Lower lobe of right lung (tissue), 2 donors: ENCODE measurements at regions not wholly inside any gene's neighbourhood (a gene's known extent, or its start where the extent isn't known, plus 50 kb on each side); places are given as distances from the start of the nearest gene placed in this dataset.

ENCODE experiments used
- ATAC-seq, 2 donors: fragments of 200-7000 bp; cut with Tn5 transposase; one replicate each; pipeline ENCODE4 v1.9.1; 2020 to 2022; ENCODE audit warnings: mild to moderate bottlenecking in 2 of 2, moderate library complexity in 2 of 2
- DNase-seq: peaks from one replicate; pipeline ENCODE4 v3.0.0-alpha.2; 2020
- H3K27ac ChIP-seq: fragments of 200-600 bp; one replicate; pipeline ENCODE4 v1.8.0; 2022
- H3K27me3 ChIP-seq: fragments of 200-600 bp; one replicate; pipeline ENCODE4 v1.8.0; 2022; ENCODE audit warnings: low read depth
- H3K36me3 ChIP-seq: fragments of 200-600 bp; one replicate; pipeline ENCODE4 v1.8.0; 2022; ENCODE audit warnings: mild to moderate bottlenecking
- H3K4me1 ChIP-seq: fragments of 200-600 bp; one replicate; pipeline ENCODE4 v1.8.0; 2022
- H3K4me3 ChIP-seq: fragments of 200-600 bp; one replicate; pipeline ENCODE4 v1.8.0; 2022; ENCODE audit warnings: mild to moderate bottlenecking
- H3K9me3 ChIP-seq: fragments of 200-600 bp; one replicate; pipeline ENCODE4 v1.8.0; 2022
- CTCF ChIP-seq: fragments of 200-600 bp; IDR thresholded peaks from one replicate; pipeline ENCODE4 v1.8.0; 2022; ENCODE audit warnings: antibody characterized with exemption, mild to moderate bottlenecking
- intact Hi-C: fragments of 100-400 bp; cut with DNase I; formaldehyde crosslinking; loops from one replicate; pipeline ENCODE4 v1.11.0; 2022
- donor health status: DM: no; HTN: yes; CAD: no; lungs with severe emphysema.

- Histone ChIP-seq H3K36me3 (no peaks in the 10 kb centered on the region), H3K27ac (no peak overlapping the region), H3K4me1 (no peaks in the 10 kb centered on the region), H3K9me3 (no peaks in the 10 kb centered on the region), H3K4me3 (no peak overlapping the region), H3K27me3 (no peaks in the 10 kb centered on the region)
- no peak for TF ChIP-seq CTCF
- DNase-seq, result no peak
- no peak for ATAC-seq
- intact Hi-C loops, result no loop called here
Observed at GRCh38 chr3:102699104-102699818, 264.4 kb downstream of the ZPLD1 start.

- Histone ChIP-seq H3K4me1 (no peaks in the 10 kb centered on the region), H3K27me3 (no peaks in the 10 kb centered on the region), H3K9me3 (no peaks in the 10 kb centered on the region), H3K4me3 (no peak overlapping the region), H3K36me3 (no peaks in the 10 kb centered on the region), H3K27ac (no peak overlapping the region)
- intact Hi-C loops, result no loop called here
- TF ChIP-seq CTCF, result no peak
- DNase-seq (no peak), ATAC-seq (no peak)
Observed at GRCh38 chr3:102699819-102700140, 265.0 kb downstream of the ZPLD1 start.

DNA sequence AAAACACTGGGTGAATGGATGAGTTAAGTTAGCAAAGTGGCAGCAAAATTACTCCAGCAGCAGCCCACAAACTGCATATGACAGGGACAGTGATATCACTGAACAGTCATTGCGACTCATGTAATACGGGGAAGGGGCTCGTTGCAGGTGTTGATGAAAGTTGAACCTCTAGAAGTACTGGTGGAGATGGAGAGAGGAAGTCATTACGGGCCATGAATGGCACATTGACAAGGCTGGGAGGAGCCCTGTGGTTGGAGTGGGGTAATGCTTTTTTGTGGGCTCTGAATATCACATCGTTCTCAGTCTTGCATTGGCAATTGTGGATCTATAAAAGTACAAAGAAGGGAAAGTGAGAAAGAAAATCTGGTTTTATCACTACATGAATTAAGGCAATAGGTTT is 278.1 kb downstream of the ZPLD1 start:
- intact Hi-C loops, result no loop called here
- no peaks in the 10 kb centered on the region for H3K9me3 ChIP-seq
- ATAC-seq, result no peak
- no peak for TF ChIP-seq CTCF
- no peaks in the 10 kb centered on the region for H3K4me1 ChIP-seq
- H3K36me3 ChIP-seq, result no peaks in the 10 kb centered on the region
- no peaks in the 10 kb centered on the region for H3K27me3 ChIP-seq
- DNase-seq, result no peak
- no peak overlapping the region for H3K27ac ChIP-seq
- H3K4me3 ChIP-seq, result no peak overlapping the region

- Histone ChIP-seq H3K4me3 (no peak overlapping the region), H3K27me3 (no peaks in the 10 kb centered on the region), H3K27ac (no peak overlapping the region), H3K9me3 (no peaks in the 10 kb centered on the region), H3K4me1 (no peaks in the 10 kb centered on the region), H3K36me3 (no peaks in the 10 kb centered on the region)
- ATAC-seq (no peak), DNase-seq (no peak)
- intact Hi-C loops, result no loop called here
- no peak for TF ChIP-seq CTCF
Observed at GRCh38 chr3:102714567-102714966, 279.8 kb downstream of the ZPLD1 start.

DNA sequence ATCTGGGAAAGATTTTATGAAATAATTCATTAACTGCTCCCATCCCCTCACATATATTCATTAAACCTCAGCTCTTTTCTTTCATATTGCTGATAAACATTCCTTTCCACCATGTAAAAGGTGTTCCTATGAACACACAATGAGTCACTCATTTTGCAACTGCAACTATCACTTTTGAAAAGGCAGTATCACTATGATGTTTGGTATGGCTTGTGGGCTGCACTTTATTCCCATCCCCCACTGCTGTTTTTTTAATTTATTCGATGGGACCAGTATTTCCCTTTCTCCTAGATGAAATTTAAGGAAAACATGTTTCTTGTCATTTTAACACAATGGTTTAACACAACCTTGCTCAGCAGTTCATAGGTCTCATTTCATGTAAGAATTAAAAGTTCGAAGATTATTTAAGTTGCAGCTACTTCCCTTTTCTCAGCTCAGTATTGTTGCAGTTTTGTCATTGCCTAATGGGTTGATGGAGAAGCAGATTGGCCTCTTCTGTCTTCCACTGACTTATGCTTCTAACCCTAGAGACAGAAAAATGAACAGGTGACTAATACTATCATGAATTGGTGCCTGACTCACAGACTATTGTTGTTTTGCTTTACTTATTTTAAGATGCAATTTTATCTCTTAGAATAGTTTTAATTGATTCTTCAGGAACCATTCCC is 280.3 kb downstream of the ZPLD1 start:
- ATAC-seq, result no peak
- Histone ChIP-seq H3K9me3 (no peaks in the 10 kb centered on the region), H3K27ac (no peak overlapping the region), H3K36me3 (no peaks in the 10 kb centered on the region), H3K27me3 (no peaks in the 10 kb centered on the region), H3K4me3 (no peak overlapping the region), H3K4me1 (no peaks in the 10 kb centered on the region)
- TF ChIP-seq CTCF, result no peak
- intact Hi-C loops, result no loop called here
- DNase-seq, result no peak
